SK-N-SH treated with all-trans-retinoic acid at 6 μM for 48 hours (cell line): ENCODE measurements at regions not wholly inside any gene's neighbourhood (a gene's known extent, or its start where the extent isn't known, plus 50 kb on each side); places are given as distances from the start of the nearest gene placed in this dataset.

Source experiments
- ATAC-seq: fragments of 200-7000 bp; cut with Tn5 transposase; 3 replicates; pipeline ENCODE4 v1.9.1; 2020; ENCODE audit warnings: mild to moderate bottlenecking, moderate library complexity
- ARNTL ChIP-seq: fragments of 450-650 bp; formaldehyde crosslinking; IDR thresholded peaks from 2 replicates; pipeline ENCODE4 v1.5.0; 2020; ENCODE audit warnings: low read depth, mild to moderate bottlenecking, moderate library complexity, borderline replicate concordance
- BACH2 ChIP-seq: fragments of 250-450 bp; sonication (Bioruptor Pico); IDR thresholded peaks from 2 replicates; pipeline ENCODE4 v1.9.0; 2021; ENCODE audit warnings: mild to moderate bottlenecking, borderline replicate concordance
- CSDC2 ChIP-seq: fragments of 250-450 bp; sonication (Bioruptor Pico); IDR thresholded peaks from 2 replicates; pipeline ENCODE4 v1.5.0; 2020; ENCODE audit warnings: mild to moderate bottlenecking, moderate library complexity
- ESRRG ChIP-seq: fragments of 250-450 bp; sonication (Bioruptor Pico); IDR thresholded peaks from 2 replicates; pipeline ENCODE4 v1.6.1; 2021; ENCODE audit warnings: mild to moderate bottlenecking
- ISL1 ChIP-seq: fragments of 250-450 bp; sonication (Bioruptor Pico); IDR thresholded peaks from 2 replicates; pipeline ENCODE4 v2.1.2; 2022; ENCODE audit warnings: mild to moderate bottlenecking, moderate library complexity
- OSR1 ChIP-seq: fragments of 250-450 bp; sonication (Bioruptor Pico); IDR thresholded peaks from 2 replicates; pipeline ENCODE4 v1.8.0; 2022; ENCODE audit warnings: moderate library complexity, mild to moderate bottlenecking, inconsistent platforms
- PPARA ChIP-seq: fragments of 250-450 bp; sonication (Bioruptor Pico); IDR thresholded peaks from 2 replicates; pipeline ENCODE4 v1.5.0; 2020; ENCODE audit warnings: mild to moderate bottlenecking, borderline replicate concordance
- RARB ChIP-seq: fragments of 250-450 bp; sonication (Bioruptor Pico); IDR thresholded peaks from 2 replicates; pipeline ENCODE4 v1.8.0; 2021; ENCODE audit warnings: mild to moderate bottlenecking, moderate library complexity
- SNAI2 ChIP-seq: fragments of 250-450 bp; sonication (Bioruptor Pico); IDR thresholded peaks from 2 replicates; pipeline ENCODE4 v1.5.0; 2020; ENCODE audit warnings: mild to moderate bottlenecking, moderate library complexity
- TCF4 ChIP-seq: fragments of 250-450 bp; sonication (Bioruptor Pico); IDR thresholded peaks from 2 replicates; pipeline ENCODE4 v1.8.0; 2021; ENCODE audit warnings: mild to moderate bottlenecking, moderate library complexity, borderline replicate concordance
- TOX ChIP-seq: fragments of 250-450 bp; sonication (Bioruptor Pico); IDR thresholded peaks from 2 replicates; pipeline ENCODE4 v1.8.0; 2021; ENCODE audit warnings: mild to moderate bottlenecking, moderate library complexity, borderline replicate concordance
- ZC3H10 ChIP-seq: fragments of 250-450 bp; sonication (Bioruptor Pico); IDR thresholded peaks from 2 replicates; pipeline ENCODE4 v1.5.1; 2021; ENCODE audit warnings: mild to moderate bottlenecking, moderate library complexity
- ZFP3 ChIP-seq: fragments of 250-450 bp; sonication (Bioruptor Pico); IDR thresholded peaks from 2 replicates; pipeline ENCODE4 v1.5.0; 2020; ENCODE audit warnings: mild to moderate bottlenecking, moderate library complexity
- ZFP30 ChIP-seq: fragments of 450-650 bp; formaldehyde crosslinking; IDR thresholded peaks from 2 replicates; pipeline ENCODE4 v1.5.0; 2022; ENCODE audit warnings: mild to moderate bottlenecking, moderate library complexity
- ZNF565 ChIP-seq: fragments of 450-650 bp; formaldehyde crosslinking; conservative IDR thresholded peaks from 2 replicates; pipeline ENCODE4 v1.5.0; 2020; ENCODE audit warnings: low read depth, mild to moderate bottlenecking, moderate library complexity
- ZNF70 ChIP-seq: fragments of 450-650 bp; formaldehyde crosslinking; IDR thresholded peaks from 2 replicates; pipeline ENCODE4 v1.5.0; 2020; ENCODE audit warnings: mild to moderate bottlenecking, moderate library complexity
- ZNF8 ChIP-seq: fragments of 450-650 bp; formaldehyde crosslinking; IDR thresholded peaks from 2 replicates; pipeline ENCODE4 v1.5.0; 2020; ENCODE audit warnings: mild to moderate bottlenecking, moderate library complexity
- TF ChIP-seq, protein P1 (sequence below): fragments of 250-450 bp; sonication (Bioruptor Pico); IDR thresholded peaks from 2 replicates; pipeline ENCODE4 v1.8.0; 2020; ENCODE audit warnings: mild to moderate bottlenecking, moderate library complexity, borderline replicate concordance
- TF ChIP-seq, protein P2 (sequence below): fragments of 250-450 bp; sonication (Bioruptor Pico); IDR thresholded peaks from 2 replicates; pipeline ENCODE4 v1.5.1; 2021; ENCODE audit warnings: mild to moderate bottlenecking, moderate library complexity
- TF ChIP-seq, protein P3 (sequence below): fragments of 250-450 bp; sonication (Bioruptor Pico); IDR thresholded peaks from 2 replicates; pipeline ENCODE4 v1.8.0; 2021; ENCODE audit warnings: low read depth, mild to moderate bottlenecking, moderate library complexity, borderline replicate concordance
- TF ChIP-seq, protein P4 (sequence below): fragments of 250-450 bp; sonication (Bioruptor Pico); IDR thresholded peaks from 2 replicates; pipeline ENCODE4 v1.5.1; 2020; ENCODE audit warnings: low read depth, mild to moderate bottlenecking, moderate library complexity
- TF ChIP-seq, protein P5 (sequence below): fragments of 250-450 bp; sonication (Bioruptor Pico); IDR thresholded peaks from 2 replicates; pipeline ENCODE4 v1.5.0; 2020; ENCODE audit warnings: mild to moderate bottlenecking, moderate library complexity

DNA sequence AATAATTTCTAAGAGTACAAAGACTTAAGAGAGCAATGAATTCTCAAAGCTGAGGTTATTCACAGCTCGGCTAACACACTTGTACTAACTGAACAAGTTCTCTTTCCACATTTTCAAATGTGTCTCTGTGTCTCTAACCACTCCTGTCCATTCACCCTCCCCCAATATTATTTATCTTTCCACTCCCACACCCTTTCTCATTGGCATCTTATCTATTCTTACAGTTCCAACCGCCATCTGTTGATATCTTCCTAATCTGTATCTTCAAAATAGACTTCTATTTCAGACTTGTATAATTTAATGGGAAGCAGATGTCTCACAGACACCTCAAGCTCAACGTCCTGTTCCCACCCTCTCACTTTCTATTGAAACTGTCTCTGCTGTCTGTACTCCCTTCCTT lies 205.9 kb downstream of the ANXA1 start:
- no peak for ATAC-seq
- TF ChIP-seq CSDC2 (CRISPR knock-in tag) = no peak
- no peak for TF ChIP-seq ARNTL
- TF ChIP-seq BACH2 (CRISPR knock-in tag) = no peak
- TF ChIP-seq, protein P1, sequence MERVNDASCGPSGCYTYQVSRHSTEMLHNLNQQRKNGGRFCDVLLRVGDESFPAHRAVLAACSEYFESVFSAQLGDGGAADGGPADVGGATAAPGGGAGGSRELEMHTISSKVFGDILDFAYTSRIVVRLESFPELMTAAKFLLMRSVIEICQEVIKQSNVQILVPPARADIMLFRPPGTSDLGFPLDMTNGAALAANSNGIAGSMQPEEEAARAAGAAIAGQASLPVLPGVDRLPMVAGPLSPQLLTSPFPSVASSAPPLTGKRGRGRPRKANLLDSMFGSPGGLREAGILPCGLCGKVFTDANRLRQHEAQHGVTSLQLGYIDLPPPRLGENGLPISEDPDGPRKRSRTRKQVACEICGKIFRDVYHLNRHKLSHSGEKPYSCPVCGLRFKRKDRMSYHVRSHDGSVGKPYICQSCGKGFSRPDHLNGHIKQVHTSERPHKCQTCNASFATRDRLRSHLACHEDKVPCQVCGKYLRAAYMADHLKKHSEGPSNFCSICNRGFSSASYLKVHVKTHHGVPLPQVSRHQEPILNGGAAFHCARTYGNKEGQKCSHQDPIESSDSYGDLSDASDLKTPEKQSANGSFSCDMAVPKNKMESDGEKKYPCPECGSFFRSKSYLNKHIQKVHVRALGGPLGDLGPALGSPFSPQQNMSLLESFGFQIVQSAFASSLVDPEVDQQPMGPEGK (CRISPR knock-in tag) = no peak
- no peak for TF ChIP-seq ZNF8
- TF ChIP-seq ISL1 (CRISPR knock-in tag) = no peak
- no peak for TF ChIP-seq ESRRG (CRISPR knock-in tag)
- TF ChIP-seq ZNF565 (CRISPR knock-in tag) = no peak
- no peak for TF ChIP-seq TCF4 (CRISPR knock-in tag)
- TF ChIP-seq PPARA (CRISPR knock-in tag) = no peak
- TF ChIP-seq, protein P2, sequence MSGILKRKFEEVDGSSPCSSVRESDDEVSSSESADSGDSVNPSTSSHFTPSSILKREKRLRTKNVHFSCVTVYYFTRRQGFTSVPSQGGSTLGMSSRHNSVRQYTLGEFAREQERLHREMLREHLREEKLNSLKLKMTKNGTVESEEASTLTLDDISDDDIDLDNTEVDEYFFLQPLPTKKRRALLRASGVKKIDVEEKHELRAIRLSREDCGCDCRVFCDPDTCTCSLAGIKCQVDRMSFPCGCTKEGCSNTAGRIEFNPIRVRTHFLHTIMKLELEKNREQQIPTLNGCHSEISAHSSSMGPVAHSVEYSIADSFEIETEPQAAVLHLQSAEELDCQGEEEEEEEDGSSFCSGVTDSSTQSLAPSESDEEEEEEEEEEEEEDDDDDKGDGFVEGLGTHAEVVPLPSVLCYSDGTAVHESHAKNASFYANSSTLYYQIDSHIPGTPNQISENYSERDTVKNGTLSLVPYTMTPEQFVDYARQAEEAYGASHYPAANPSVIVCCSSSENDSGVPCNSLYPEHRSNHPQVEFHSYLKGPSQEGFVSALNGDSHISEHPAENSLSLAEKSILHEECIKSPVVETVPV (CRISPR knock-in tag) = no peak
- TF ChIP-seq, protein P3, sequence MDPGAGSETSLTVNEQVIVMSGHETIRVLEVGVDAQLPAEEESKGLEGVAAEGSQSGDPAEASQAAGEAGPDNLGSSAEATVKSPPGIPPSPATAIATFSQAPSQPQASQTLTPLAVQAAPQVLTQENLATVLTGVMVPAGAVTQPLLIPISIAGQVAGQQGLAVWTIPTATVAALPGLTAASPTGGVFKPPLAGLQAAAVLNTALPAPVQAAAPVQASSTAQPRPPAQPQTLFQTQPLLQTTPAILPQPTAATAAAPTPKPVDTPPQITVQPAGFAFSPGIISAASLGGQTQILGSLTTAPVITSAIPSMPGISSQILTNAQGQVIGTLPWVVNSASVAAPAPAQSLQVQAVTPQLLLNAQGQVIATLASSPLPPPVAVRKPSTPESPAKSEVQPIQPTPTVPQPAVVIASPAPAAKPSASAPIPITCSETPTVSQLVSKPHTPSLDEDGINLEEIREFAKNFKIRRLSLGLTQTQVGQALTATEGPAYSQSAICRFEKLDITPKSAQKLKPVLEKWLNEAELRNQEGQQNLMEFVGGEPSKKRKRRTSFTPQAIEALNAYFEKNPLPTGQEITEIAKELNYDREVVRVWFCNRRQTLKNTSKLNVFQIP (CRISPR knock-in tag) = no peak
- TF ChIP-seq OSR1 (CRISPR knock-in tag) = no peak
- TF ChIP-seq, protein P4, sequence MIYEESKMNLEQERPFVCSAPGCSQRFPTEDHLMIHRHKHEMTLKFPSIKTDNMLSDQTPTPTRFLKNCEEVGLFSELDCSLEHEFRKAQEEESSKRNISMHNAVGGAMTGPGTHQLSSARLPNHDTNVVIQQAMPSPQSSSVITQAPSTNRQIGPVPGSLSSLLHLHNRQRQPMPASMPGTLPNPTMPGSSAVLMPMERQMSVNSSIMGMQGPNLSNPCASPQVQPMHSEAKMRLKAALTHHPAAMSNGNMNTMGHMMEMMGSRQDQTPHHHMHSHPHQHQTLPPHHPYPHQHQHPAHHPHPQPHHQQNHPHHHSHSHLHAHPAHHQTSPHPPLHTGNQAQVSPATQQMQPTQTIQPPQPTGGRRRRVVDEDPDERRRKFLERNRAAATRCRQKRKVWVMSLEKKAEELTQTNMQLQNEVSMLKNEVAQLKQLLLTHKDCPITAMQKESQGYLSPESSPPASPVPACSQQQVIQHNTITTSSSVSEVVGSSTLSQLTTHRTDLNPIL (CRISPR knock-in tag) = no peak
- TF ChIP-seq, all 23 proteins: peak for 0

DNA sequence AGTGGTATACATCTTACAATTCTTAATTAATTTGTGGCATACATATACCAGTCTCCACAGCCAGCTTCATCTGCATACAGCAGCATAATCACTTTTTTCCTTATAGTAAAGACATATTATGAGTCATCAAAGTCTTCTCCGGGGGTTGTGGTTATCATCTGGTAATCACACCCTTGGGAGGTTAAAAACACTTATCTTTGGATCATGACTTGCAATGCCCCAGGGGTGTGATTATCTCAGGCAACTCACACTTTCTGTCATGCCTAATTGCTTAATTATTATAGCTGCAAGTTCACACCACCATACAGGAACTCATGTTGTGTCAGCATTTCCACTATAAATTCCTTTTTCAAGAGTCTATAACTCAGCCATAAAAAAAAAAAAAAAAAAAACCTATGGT lies 218.4 kb downstream of the ANXA1 start:
- no peak for ATAC-seq
- TF ChIP-seq SNAI2 (CRISPR knock-in tag) = no peak
- TF ChIP-seq, protein P4 (CRISPR knock-in tag) = no peak
- TF ChIP-seq, protein P5, sequence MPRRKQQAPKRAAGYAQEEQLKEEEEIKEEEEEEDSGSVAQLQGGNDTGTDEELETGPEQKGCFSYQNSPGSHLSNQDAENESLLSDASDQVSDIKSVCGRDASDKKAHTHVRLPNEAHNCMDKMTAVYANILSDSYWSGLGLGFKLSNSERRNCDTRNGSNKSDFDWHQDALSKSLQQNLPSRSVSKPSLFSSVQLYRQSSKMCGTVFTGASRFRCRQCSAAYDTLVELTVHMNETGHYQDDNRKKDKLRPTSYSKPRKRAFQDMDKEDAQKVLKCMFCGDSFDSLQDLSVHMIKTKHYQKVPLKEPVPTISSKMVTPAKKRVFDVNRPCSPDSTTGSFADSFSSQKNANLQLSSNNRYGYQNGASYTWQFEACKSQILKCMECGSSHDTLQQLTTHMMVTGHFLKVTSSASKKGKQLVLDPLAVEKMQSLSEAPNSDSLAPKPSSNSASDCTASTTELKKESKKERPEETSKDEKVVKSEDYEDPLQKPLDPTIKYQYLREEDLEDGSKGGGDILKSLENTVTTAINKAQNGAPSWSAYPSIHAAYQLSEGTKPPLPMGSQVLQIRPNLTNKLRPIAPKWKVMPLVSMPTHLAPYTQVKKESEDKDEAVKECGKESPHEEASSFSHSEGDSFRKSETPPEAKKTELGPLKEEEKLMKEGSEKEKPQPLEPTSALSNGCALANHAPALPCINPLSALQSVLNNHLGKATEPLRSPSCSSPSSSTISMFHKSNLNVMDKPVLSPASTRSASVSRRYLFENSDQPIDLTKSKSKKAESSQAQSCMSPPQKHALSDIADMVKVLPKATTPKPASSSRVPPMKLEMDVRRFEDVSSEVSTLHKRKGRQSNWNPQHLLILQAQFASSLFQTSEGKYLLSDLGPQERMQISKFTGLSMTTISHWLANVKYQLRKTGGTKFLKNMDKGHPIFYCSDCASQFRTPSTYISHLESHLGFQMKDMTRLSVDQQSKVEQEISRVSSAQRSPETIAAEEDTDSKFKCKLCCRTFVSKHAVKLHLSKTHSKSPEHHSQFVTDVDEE = no peak
- TF ChIP-seq RARB (CRISPR knock-in tag) = no peak
- no peak for TF ChIP-seq ZFP3 (CRISPR knock-in tag)
- TF ChIP-seq ZNF70 (CRISPR knock-in tag) = no peak
- no peak for TF ChIP-seq ARNTL
- TF ChIP-seq OSR1 (CRISPR knock-in tag) = no peak
- TF ChIP-seq ESRRG (CRISPR knock-in tag) = no peak
- TF ChIP-seq CSDC2 (CRISPR knock-in tag) = no peak
- TF ChIP-seq, protein P1 (CRISPR knock-in tag) = no peak
- TF ChIP-seq PPARA (CRISPR knock-in tag) = no peak
- no peak for TF ChIP-seq ISL1 (CRISPR knock-in tag)
- TF ChIP-seq, protein P2 (CRISPR knock-in tag) = no peak
- TF ChIP-seq ZFP30 (CRISPR knock-in tag) = no peak
- no peak for TF ChIP-seq TOX (CRISPR knock-in tag)
- no peak for TF ChIP-seq ZNF8
- no peak for TF ChIP-seq ZC3H10 (CRISPR knock-in tag)
- TF ChIP-seq BACH2 (CRISPR knock-in tag) = no peak
